ENCODE measurements at regions not wholly inside any gene's neighbourhood (a gene's known extent, or its start where the extent isn't known, plus 50 kb on each side); places are given as distances from the start of the nearest gene placed in this dataset.

DNA sequence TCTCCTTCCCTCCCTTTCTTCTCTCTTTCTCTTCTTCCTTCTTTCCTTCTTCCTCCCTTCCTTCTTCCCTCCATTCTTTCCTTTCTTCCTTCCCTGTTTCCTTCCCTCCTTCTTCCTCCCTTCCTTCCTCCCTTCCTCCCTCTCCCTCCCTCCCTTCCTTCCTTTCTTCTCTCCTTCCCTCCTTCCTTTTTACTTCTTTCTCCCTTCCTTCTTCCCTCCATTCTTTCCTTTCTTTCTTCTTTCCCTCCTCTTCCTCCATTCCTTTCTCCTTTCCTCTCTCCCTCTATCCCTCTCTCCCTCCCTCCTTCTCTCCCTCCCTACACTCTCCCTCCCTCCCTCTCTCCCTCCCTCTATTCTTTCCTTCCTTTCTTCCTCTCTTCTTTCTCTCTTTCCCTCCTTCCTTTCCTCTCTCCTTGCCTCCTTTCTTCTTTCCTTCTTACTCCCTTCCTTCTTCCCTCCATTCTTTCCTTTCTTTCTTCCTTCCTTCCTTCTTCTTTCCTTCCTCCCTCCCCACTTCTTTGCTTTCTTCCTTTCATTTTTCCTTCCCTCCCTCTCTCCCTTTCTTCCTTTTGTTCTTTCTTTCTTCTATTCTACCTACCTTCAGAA is 200.4 kb upstream of the SSTR4 start:
- ChIA-PET POLR2A (interaction anchor here (1.0 kb wide), 1 partner anchor 25 kb away, joined by 3 read pairs; no protein-coding TSS in a partner anchor), CTCF (no interaction called here)
- H3K4me3 ChIP-seq (ENCODE audit: low read depth, low read length) = no peak overlapping the region
- no peak for DNase-seq (ENCODE audit: low read depth, low spot score)
- TF ChIP-seq, protein P1, sequence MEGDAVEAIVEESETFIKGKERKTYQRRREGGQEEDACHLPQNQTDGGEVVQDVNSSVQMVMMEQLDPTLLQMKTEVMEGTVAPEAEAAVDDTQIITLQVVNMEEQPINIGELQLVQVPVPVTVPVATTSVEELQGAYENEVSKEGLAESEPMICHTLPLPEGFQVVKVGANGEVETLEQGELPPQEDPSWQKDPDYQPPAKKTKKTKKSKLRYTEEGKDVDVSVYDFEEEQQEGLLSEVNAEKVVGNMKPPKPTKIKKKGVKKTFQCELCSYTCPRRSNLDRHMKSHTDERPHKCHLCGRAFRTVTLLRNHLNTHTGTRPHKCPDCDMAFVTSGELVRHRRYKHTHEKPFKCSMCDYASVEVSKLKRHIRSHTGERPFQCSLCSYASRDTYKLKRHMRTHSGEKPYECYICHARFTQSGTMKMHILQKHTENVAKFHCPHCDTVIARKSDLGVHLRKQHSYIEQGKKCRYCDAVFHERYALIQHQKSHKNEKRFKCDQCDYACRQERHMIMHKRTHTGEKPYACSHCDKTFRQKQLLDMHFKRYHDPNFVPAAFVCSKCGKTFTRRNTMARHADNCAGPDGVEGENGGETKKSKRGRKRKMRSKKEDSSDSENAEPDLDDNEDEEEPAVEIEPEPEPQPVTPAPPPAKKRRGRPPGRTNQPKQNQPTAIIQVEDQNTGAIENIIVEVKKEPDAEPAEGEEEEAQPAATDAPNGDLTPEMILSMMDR (IDR thresholded peaks at IDR 0.05; ENCODE audit: insufficient read depth, low read length, missing control alignments) = no peak

DNA sequence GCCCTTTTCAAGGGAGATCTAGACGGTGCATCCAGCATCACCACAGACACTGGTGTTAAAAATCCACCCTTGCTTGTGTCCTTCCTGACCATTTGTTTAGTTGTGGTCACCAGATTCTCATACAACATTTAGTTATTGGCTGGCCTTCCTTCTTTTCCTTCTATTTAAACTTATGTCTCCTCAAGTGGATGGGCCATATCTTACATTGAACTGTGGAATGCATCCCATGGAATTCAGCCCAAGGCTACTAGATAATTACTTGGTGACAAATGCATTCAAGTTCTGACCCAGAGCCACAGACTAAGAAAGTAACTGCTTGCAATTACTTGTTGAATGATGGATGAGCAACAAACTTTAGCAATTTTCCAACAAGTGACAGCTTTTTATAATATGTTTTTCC is 198.9 kb upstream of the SSTR4 start:
- no peak overlapping the region for H3K4me3 ChIP-seq (ENCODE audit: low read depth, low read length)
- ChIA-PET CTCF (interaction anchor here (1.1 kb wide), 1 partner anchor 15 kb away, joined by 4 read pairs; no protein-coding TSS in a partner anchor), POLR2A (no interaction called here)
- no peak for DNase-seq (ENCODE audit: low read depth, low spot score)
- TF ChIP-seq, protein P1 (IDR thresholded peaks at IDR 0.05; ENCODE audit: insufficient read depth, low read length, missing control alignments) = no peak

DNA sequence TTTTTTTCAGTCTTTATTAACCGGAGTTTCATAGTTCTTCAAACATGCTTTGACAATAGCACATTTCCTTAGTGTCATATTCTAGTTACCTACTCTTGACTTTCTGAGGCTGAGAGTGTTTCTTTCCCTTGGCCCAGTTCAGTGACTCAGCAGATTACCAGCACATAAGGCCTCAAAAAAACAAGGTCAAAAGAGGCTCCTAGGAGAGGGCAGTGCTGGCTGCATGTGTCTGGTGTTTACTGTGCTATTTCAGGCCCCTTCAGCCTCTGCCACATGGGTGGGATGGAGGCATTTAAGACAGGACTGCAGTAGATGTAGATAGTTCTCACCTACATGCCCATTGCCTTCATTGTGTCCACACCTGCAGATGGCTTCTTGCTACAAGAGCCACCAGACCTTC is 198.2 kb upstream of the SSTR4 start:
- H3K4me3 ChIP-seq (ENCODE audit: low read depth, low read length) = no peak overlapping the region
- POLR2A ChIA-PET = no interaction called here
- TF ChIP-seq, protein P1 (IDR thresholded peaks at IDR 0.05; ENCODE audit: insufficient read depth, low read length, missing control alignments) = no peak
- no peak for DNase-seq (ENCODE audit: low read depth, low spot score)
- CTCF ChIA-PET = no interaction called here

DNA sequence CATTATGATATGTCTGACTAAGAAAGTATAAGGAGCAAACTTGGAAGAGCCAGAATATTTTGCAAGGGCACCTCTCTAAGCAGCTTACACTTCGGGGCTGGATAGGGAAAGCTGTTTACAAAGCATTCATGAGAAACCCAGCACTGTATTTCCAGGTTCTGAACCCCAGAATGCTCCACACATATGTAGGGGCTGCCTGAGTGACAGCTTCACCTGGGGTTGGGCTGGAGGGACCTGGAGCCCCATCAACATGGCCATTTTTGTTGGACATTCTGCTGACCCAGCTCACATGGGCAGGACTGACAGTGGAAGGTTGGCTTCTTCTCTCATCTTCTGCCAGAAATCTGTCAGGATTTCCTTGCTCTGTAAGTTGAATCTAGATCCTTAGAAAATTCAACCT is 197.1 kb upstream of the SSTR4 start:
- H3K4me3 ChIP-seq (ENCODE audit: low read depth, low read length) = no peak overlapping the region
- no peak for DNase-seq (ENCODE audit: low read depth, low spot score)
- POLR2A ChIA-PET = no interaction called here
- TF ChIP-seq, protein P1 (IDR thresholded peaks at IDR 0.05; ENCODE audit: insufficient read depth, low read length, missing control alignments) = no peak
- CTCF ChIA-PET = no interaction called here

DNA sequence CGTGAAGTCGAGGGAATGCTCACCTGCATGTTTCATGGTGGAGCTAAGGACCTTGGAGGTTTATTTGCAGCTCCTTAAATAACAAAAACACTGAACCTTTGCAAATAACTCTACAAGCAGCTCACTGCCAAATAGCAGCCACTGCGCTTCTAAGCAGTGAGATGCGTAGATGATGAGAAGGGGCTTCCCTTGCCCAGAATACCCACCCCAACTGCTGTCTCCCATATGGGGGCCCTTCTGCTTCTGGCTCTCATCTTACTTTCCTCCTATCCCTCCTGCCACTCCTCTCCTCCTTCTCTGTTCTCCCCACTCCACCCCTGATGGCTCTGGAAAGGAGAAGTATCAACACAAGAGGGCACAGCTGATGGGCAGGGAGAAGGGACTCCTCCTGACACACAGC is 193.3 kb upstream of the SSTR4 start:
- DNase-seq (ENCODE audit: low read depth, low spot score) = no peak
- ChIA-PET CTCF (no interaction called here), POLR2A (no interaction called here)
- TF ChIP-seq, protein P1 (IDR thresholded peaks at IDR 0.05; ENCODE audit: insufficient read depth, low read length, missing control alignments) = no peak
- no peak overlapping the region for H3K4me3 ChIP-seq (ENCODE audit: low read depth, low read length)

GRCh38 chr20:22842793-22843192 is 192.3 kb upstream of the SSTR4 start:
- CTCF ChIA-PET = interaction anchor here (0.9 kb wide), 1 partner anchor 151 kb away, joined by 3 read pairs; no protein-coding TSS in a partner anchor

More at GRCh38 chr20:22842793-22843192, 192.3 kb upstream of the SSTR4 start:
- no peak overlapping the region for H3K4me3 ChIP-seq (ENCODE audit: low read depth, low read length)
- POLR2A ChIA-PET = no interaction called here
- TF ChIP-seq, protein P1 (IDR thresholded peaks at IDR 0.05; ENCODE audit: insufficient read depth, low read length, missing control alignments) = no peak
- DNase-seq (ENCODE audit: low read depth, low spot score) = no peak

Data from AG04449 (cell line).